ENCODE measurements at regions not wholly inside any gene's neighbourhood (a gene's known extent, or its start where the extent isn't known, plus 50 kb on each side); places are given as distances from the start of the nearest gene placed in this dataset.
"Not testable (repeated sequence)": the region's sequence is repeated elsewhere in the genome, so short reads cannot be mapped to it uniquely, and the experiment has no call there.

GRCh38 chr2:106304612-106305184 is 110.6 kb upstream of the UXS1 start:
- H3K9me3 Mint-ChIP-seq: no peaks in the 10 kb centered on the region
- no peaks in the 10 kb centered on the region for H3K36me3 Mint-ChIP-seq
- no peak for DNase-seq (ENCODE audit: low spot score in 2 of 2)
- H3K27ac Mint-ChIP-seq: no peak overlapping the region
- no peak for ATAC-seq

- Mint-ChIP-seq H3K27ac (no peak overlapping the region), H3K9me3 (no peaks in the 10 kb centered on the region), H3K36me3 (no peaks in the 10 kb centered on the region)
- DNase-seq (ENCODE audit: low spot score in 2 of 2): no peak
- no peak for ATAC-seq
Observed at GRCh38 chr2:106299696-106300095, 105.6 kb upstream of the UXS1 start.

- H3K27ac Mint-ChIP-seq: no peak overlapping the region
- ATAC-seq (peak in 1 of 2 donors; percentile 29), DNase-seq (ENCODE audit: low spot score in 2 of 2) (no peak)
- H3K9me3 Mint-ChIP-seq: no peaks in the 10 kb centered on the region
- no peaks in the 10 kb centered on the region for H3K36me3 Mint-ChIP-seq
Observed at GRCh38 chr2:106296182-106296815, 102.2 kb upstream of the UXS1 start.

DNA sequence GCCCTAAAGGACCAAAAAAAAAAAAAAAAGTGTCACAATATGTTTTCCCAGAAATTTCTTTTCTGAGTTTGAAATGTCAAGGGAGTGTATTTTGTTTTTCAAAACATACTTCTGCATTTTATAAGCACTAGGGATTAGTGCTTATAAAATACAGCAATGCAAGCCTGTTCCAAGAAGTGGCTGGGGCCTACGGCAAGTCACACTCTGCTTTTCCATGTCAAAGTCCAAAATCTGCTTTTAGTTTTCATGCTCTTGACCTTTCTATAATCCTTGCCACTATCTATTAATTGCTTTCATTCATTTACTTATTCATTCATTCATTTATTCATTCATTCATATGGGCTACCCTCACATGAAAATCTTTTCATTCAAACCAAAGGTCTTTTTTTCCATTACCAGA is 100.1 kb upstream of the UXS1 start:
- H3K27ac Mint-ChIP-seq: no peak overlapping the region
- no peak for ATAC-seq

DNA sequence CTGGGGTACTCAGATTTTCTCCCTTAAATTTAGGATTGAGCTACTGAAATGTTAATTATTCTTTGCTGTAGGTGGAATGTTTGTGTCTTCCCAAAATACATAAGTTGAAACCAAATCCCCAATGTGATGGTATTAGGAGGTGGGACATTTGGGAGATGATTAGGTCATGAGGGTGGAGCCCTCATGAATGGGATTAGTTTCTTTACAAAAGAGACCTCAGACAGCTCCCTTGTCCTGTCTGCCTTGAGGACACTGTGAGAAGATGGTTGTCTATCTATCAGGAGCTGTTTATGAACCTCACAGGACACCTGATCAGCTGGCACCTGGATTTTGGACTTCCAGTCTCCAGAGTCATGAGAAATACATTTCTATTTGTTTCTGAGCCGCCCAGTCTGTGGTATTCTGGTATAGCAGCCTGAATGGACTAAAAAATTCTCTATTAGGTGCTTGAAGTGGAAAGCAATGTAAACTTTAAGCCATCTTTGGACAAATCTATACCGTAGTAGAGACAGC is 99.2 kb upstream of the UXS1 start:
- ATAC-seq: no peak
- no peaks in the 10 kb centered on the region for H3K9me3 Mint-ChIP-seq

More for the DNA sequence above, 100.1 kb upstream of the UXS1 start:
- no peak for DNase-seq (ENCODE audit: low spot score in 2 of 2)
- H3K9me3 Mint-ChIP-seq: no peaks in the 10 kb centered on the region
- no peaks in the 10 kb centered on the region for H3K36me3 Mint-ChIP-seq

GRCh38 chr2:106292627-106293026 is 98.5 kb upstream of the UXS1 start:
- DNase-seq (ENCODE audit: low spot score in 2 of 2): no peak
- no peak overlapping the region for H3K27ac Mint-ChIP-seq
- H3K9me3 Mint-ChIP-seq: no peaks in the 10 kb centered on the region
- no peak for ATAC-seq
- H3K36me3 Mint-ChIP-seq: no peaks in the 10 kb centered on the region

More for the DNA sequence above, 99.2 kb upstream of the UXS1 start:
- Mint-ChIP-seq H3K27ac (no peak overlapping the region), H3K36me3 (no peaks in the 10 kb centered on the region)
- no peak for DNase-seq (ENCODE audit: low spot score in 2 of 2)

DNA sequence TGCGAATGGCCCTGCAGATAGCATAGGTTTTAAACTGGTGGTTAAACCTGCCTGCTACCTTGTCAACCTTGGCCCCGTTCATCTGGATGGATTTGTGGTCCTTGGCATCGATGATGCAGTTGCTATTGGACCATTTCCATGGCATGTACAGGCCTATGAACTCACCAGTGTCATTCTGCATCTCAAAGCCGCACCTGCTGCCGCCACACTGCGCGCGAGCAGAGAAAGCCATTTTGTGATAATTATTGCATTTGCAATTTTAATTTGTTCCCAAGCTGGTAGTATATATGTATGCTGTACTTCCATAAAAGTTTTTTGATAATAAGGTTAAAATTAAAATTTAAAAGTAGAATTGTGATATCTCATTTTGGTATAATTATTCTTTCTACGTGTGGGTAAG is 94.8 kb upstream of the UXS1 start:
- no peaks in the 10 kb centered on the region for H3K36me3 Mint-ChIP-seq
- no peak overlapping the region for H3K27ac Mint-ChIP-seq
- ATAC-seq (no peak), DNase-seq (ENCODE audit: low spot score in 2 of 2) (no peak)
- H3K9me3 Mint-ChIP-seq: no peaks in the 10 kb centered on the region

GRCh38 chr2:106285237-106285829 is 91.2 kb upstream of the UXS1 start:
- no peak for ATAC-seq
- Mint-ChIP-seq H3K9me3 (no peaks in the 10 kb centered on the region), H3K36me3 (no peaks in the 10 kb centered on the region), H3K27ac (peak overlapping the region in 1 of 2 donors; percentile 68)
- DNase-seq (ENCODE audit: low spot score in 2 of 2): no peak

DNA sequence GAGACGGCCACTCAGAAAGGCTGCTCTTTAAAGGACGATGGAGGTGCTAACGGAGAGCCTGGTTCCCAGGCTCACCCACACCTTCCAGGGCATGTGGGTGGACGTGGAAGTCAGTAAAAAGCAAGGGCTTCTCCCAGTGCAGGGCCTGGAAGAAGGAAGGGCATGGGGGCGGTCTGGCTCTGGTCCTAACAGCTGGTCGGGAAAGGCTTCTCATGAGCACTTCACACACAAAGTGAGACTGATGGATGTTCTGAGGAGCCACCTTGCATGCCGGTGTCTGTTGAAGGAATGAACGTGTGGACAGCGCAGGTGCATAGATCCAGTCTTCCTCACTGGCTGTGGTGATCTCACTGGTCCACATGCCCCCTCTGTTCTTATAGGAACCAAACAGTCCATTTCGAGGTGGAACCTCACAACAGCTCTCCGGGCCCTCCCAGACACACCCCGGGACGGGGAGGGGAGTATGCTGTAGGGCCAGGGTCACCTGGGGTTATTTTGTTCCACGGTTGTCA is 90.6 kb upstream of the UXS1 start:
- DNase-seq (ENCODE audit: low spot score in 2 of 2): no peak
- ATAC-seq: no peak
- no peaks in the 10 kb centered on the region for H3K36me3 Mint-ChIP-seq
- no peaks in the 10 kb centered on the region for H3K9me3 Mint-ChIP-seq
- peak overlapping the region in 1 of 2 donors; percentile 68 for H3K27ac Mint-ChIP-seq

DNA sequence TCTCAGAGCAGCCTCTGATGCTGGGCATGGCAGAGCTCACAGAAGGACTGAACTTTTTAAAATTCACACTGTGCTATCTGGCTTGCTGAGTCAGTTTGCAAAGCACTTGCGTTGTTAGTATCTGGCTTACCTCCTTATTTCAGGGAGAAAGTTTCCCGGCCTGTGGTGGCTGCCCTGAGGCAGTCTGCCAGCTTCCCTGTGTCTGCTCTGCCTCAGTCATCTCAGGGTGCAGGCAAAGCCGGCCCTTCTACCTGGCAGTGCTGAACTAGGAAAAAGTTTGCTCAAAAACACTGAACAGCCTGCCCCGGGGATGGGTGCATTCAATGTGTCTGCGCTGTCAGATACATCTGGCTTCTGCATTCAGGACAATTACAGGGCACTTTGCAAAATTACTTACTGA is 90.2 kb upstream of the UXS1 start:
- Mint-ChIP-seq H3K9me3 (no peaks in the 10 kb centered on the region), H3K27ac (no peak overlapping the region), H3K36me3 (no peaks in the 10 kb centered on the region)
- no peak for DNase-seq (ENCODE audit: low spot score in 2 of 2)
- no peak for ATAC-seq

DNA sequence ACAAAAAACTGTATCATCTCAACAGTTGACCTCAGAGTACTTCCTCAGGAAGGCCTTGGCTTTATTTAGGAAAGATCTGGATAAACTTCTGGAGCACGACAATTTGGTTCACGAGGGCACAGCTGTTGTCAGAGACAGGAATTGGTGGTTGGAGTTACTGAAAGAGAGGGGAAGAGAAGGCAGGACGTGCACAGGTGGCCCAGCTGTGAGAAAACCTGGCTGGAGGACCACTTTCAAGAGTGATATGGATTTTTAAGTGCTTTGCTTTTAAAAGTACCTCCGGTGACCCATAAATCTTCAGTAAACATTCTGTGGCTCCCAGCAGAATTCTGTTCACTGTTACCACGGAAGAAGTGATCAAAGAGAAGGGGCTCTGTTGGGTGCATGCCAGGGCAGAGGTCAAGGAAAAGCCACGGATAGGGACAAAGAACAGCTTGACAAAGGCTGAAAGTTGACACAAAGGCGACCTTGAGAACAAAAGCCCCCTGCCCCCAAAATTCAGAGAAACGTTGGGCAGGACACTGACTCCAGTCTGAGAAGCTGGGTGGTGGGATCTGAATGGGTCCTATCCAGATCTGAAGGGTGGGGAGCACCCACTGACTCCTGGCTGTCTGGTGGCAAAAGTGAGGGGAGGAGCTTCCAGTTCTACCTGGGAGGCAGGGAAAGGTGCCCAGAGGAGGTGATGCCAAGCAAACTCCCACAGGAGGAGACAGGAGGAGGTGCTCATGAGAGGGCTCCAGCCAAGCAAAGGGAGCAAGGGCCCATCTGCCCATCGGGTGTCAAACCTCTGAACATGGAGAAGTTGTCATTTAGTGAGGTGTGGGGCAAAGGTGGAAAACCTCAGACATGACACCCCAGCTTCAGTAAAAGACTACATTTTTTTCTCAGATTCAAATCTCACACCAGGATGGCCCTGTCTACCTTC is 89.4 kb upstream of the UXS1 start:
- not testable (repeated sequence) for ATAC-seq; DNase-seq (ENCODE audit: low spot score in 2 of 2); H3K36me3 Mint-ChIP-seq; H3K27ac Mint-ChIP-seq; H3K9me3 Mint-ChIP-seq

- Mint-ChIP-seq H3K27ac (no peak overlapping the region), H3K9me3 (no peaks in the 10 kb centered on the region), H3K36me3 (no peaks in the 10 kb centered on the region)
- no peak for ATAC-seq
- no peak for DNase-seq (ENCODE audit: low spot score in 2 of 2)
Observed at GRCh38 chr2:106282462-106283170, 88.5 kb upstream of the UXS1 start.

DNA sequence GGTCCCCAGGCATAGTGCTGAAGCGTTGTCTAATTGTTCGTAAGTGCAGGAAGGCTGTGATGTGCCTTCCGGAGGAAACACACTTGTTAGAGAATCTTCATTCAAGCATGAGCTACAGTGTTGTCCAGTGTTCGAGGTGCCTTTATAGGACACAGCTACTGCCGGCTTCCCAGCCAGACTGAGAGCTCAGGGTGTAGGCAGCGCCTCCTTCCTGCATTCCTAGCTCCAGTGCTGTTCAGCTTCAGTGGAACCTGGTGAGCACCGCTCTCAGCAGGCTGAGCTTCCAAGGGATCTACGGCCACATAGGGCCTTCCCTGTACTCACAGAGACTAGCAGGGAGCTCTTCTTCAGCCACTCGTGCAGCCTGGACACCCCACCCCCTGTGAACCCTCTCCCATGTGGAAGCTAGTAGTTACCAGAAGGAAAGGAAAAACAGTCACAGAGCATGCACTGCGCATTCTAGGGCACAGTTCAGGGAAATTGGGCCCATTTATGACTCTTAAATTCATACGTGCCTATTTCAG is 87.9 kb upstream of the UXS1 start:
- not testable (repeated sequence) for H3K27ac Mint-ChIP-seq; DNase-seq (ENCODE audit: low spot score in 2 of 2); H3K36me3 Mint-ChIP-seq; H3K9me3 Mint-ChIP-seq; ATAC-seq

DNA sequence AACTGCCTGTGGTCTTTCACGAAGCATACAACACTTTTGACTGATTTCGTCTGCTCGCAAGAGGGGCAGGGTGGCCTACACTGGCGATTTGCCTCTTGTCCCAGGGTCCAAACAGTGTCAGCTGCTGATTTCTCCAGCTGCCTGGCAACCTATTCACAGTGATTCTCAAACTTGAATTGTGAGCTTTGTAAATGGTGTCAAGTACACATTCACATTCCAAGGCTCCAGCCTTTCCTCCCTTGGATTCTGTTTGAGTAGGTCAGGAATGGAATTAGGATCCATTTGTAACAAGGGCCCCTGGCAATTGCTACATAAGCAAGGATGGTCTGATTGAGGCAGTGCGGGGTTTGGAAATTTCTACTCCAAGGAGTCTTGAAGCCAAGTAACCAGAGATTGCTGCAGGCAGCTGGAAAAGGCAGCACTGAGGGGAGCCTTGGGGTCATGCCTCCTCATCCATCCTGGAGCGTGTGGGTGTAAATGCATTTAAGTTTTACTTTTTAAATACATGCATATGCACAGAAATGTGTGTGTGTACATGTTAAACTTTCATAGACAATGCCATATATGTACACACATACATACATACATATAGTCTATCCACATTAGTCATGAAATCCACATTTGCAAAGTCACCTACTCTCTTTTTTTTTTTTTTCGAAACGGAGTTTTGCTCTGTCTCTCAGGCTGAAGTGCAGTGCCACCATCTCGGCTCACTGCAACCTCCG is 86.8 kb upstream of the UXS1 start:
- H3K36me3 Mint-ChIP-seq: no peaks in the 10 kb centered on the region
- H3K9me3 Mint-ChIP-seq: no peaks in the 10 kb centered on the region
- no peak overlapping the region for H3K27ac Mint-ChIP-seq
- DNase-seq (ENCODE audit: low spot score in 2 of 2) (no peak), ATAC-seq (no peak)

- no peak overlapping the region for H3K27ac Mint-ChIP-seq
- ATAC-seq (no peak), DNase-seq (ENCODE audit: low spot score in 2 of 2) (no peak)
- no peaks in the 10 kb centered on the region for H3K36me3 Mint-ChIP-seq
- H3K9me3 Mint-ChIP-seq: no peaks in the 10 kb centered on the region
Observed at GRCh38 chr2:106280224-106280623, 86.1 kb upstream of the UXS1 start.

Data from activated naive CD4-positive, alpha-beta T cell treated with anti-CD3 and anti-CD28 coated beads, Interleukin-2, amount 50 U/mL, for 72 hours (primary cell).